Calu3 (cell line): ENCODE measurements at regions not wholly inside any gene's neighbourhood (a gene's known extent, or its start where the extent isn't known, plus 50 kb on each side); places are given as distances from the start of the nearest gene placed in this dataset.

ENCODE experiments used
- BruUV-seq: library from RNA; stranded (reverse); fragments of 400-500 nt; replicated peaks from 2 replicates; lab custom pipeline; 2021; lab: Mats Ljungman, UMichigan
- CTCF ChIA-PET: fragments of 300-600 bp; sonication (Branson Sonifier 250); formaldehyde crosslinking; loops from one replicate; lab custom pipeline; 2022; ENCODE audit warnings: antibody characterized with exemption; lab: Charles Lee
- DNase-seq: peaks from one replicate; pipeline ENCODE4 v3.0.0; 2022
- H3K27ac Mint-ChIP-seq: one replicate; pipeline ENCODE4 v1.8.0; 2022; ENCODE audit warnings: mixed read lengths; ENCODE audit not compliant: unreplicated experiment
- H3K27me3 Mint-ChIP-seq: one replicate; pipeline ENCODE4 v1.8.0; 2022; ENCODE audit warnings: mixed read lengths; ENCODE audit not compliant: unreplicated experiment
- H3K36me3 Mint-ChIP-seq: one replicate; pipeline ENCODE4 v1.8.0; 2022; ENCODE audit warnings: mild to moderate bottlenecking, moderate library complexity, mixed read lengths; ENCODE audit not compliant: insufficient read depth, unreplicated experiment
- H3K4me1 Mint-ChIP-seq: one replicate; pipeline ENCODE4 v1.8.0; 2022; ENCODE audit warnings: mild to moderate bottlenecking, low read depth, mixed read lengths; ENCODE audit not compliant: unreplicated experiment
- H3K4me3 Mint-ChIP-seq: one replicate; pipeline ENCODE4 v1.8.0; 2022; ENCODE audit warnings: mild to moderate bottlenecking, low read depth, moderate library complexity, mixed read lengths; ENCODE audit not compliant: unreplicated experiment
- H3K9me3 Mint-ChIP-seq: one replicate; pipeline ENCODE4 v1.8.0; 2022; ENCODE audit warnings: low read depth, mixed read lengths; ENCODE audit not compliant: unreplicated experiment
- intact Hi-C: fragments of 100-400 bp; cut with micrococcal nuclease; formaldehyde crosslinking; loops from one replicate; pipeline ENCODE4 v1.10.0; 2022; ENCODE audit not compliant: unreplicated experiment
- TF ChIP-seq, protein P1 (sequence below): fragments of 200-600 bp; IDR thresholded peaks from one replicate; pipeline ENCODE4 v1.8.0; 2022; ENCODE audit warnings: antibody characterized with exemption; ENCODE audit not compliant: unreplicated experiment

DNA sequence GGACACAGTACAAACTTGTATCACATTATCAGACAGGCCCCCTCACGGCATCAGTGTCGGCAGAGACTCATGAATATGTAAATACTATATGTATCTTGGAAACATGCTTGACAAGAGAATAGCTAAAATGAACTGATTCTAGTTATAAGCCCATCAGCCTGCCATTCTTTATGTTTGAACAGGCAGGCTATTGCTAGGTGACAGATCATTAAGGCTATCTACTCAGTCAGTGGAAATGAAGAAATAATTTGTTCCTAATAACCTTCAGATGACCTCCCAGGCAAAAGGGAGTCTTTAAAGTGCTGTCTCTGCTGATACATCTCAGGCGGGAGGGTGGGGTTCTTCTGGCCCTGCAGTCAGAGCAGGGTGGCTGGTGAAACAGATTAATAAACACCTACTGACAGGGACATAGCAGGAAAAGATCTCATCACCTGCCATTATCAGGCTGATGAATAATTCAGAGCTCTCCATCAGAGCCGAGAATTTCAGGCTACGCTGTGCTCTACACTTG is 394.2 kb downstream of the RASEF start:
- DNase-seq, result no peak
- H3K4me3 Mint-ChIP-seq, result no peak overlapping the region
- H3K9me3 Mint-ChIP-seq, result no peaks in the 10 kb centered on the region
- H3K36me3 Mint-ChIP-seq, result no peaks in the 10 kb centered on the region
- CTCF ChIA-PET, result no interaction called here
- H3K27me3 Mint-ChIP-seq, result no peaks in the 10 kb centered on the region
- no TSS peak for BruUV-seq
- intact Hi-C loops, result no loop called here
- TF ChIP-seq, protein P1, sequence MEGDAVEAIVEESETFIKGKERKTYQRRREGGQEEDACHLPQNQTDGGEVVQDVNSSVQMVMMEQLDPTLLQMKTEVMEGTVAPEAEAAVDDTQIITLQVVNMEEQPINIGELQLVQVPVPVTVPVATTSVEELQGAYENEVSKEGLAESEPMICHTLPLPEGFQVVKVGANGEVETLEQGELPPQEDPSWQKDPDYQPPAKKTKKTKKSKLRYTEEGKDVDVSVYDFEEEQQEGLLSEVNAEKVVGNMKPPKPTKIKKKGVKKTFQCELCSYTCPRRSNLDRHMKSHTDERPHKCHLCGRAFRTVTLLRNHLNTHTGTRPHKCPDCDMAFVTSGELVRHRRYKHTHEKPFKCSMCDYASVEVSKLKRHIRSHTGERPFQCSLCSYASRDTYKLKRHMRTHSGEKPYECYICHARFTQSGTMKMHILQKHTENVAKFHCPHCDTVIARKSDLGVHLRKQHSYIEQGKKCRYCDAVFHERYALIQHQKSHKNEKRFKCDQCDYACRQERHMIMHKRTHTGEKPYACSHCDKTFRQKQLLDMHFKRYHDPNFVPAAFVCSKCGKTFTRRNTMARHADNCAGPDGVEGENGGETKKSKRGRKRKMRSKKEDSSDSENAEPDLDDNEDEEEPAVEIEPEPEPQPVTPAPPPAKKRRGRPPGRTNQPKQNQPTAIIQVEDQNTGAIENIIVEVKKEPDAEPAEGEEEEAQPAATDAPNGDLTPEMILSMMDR, result no peak
- no peaks in the 10 kb centered on the region for H3K4me1 Mint-ChIP-seq
- no peak overlapping the region for H3K27ac Mint-ChIP-seq

DNA sequence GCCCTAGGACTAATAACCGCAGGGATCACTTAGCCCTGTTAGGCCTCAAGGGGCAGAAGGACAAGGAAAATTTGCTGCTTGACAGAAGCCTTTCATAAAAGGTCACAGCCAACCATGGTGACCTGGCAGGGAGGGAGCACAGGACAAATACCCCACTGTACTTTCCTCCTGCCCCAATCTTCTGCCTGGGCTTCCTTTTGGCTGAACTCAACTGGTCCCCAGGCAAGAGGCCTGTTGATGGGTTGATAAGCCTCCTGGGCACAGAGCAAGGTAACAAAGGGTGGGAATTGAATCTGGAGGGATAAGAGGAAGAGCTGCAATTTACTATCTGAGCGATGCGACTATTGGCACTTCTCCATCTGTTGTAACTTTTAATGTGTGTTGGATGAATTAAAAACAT is 392.9 kb downstream of the RASEF start:
- H3K36me3 Mint-ChIP-seq, result no peaks in the 10 kb centered on the region
- H3K4me3 Mint-ChIP-seq, result no peak overlapping the region
- H3K4me1 Mint-ChIP-seq, result no peaks in the 10 kb centered on the region
- no peaks in the 10 kb centered on the region for H3K27me3 Mint-ChIP-seq
- DNase-seq, result no peak
- no TSS peak for BruUV-seq
- no peak overlapping the region for H3K27ac Mint-ChIP-seq
- no peaks in the 10 kb centered on the region for H3K9me3 Mint-ChIP-seq
- CTCF ChIA-PET, result no interaction called here
- TF ChIP-seq, protein P1, result no peak
- intact Hi-C loops, result no loop called here

DNA sequence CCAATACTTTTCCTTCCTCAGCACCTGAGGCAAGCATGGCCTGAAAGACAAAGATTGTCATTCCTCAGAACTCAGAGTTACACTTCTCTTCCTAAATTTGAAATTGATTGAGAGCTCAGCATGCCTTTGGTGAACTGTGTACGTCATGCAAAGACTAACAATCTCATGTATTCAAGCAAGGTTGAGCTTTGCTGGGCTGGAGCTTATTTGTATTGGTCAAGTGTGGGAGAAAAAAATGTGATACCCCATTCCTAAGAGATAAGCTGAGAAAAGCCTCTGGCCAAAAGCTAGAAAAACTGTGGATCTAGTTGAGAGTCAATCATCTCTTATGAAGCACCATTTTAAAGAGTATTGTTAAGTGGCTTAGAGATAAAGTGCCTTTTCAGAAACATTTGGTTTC is 392.2 kb downstream of the RASEF start:
- H3K4me3 Mint-ChIP-seq, result no peak overlapping the region
- DNase-seq, result no peak
- intact Hi-C loops, result no loop called here
- CTCF ChIA-PET, result no interaction called here
- no peaks in the 10 kb centered on the region for H3K4me1 Mint-ChIP-seq
- no peaks in the 10 kb centered on the region for H3K27me3 Mint-ChIP-seq
- H3K27ac Mint-ChIP-seq, result no peak overlapping the region
- no peaks in the 10 kb centered on the region for H3K9me3 Mint-ChIP-seq
- TF ChIP-seq, protein P1, result no peak
- no TSS peak for BruUV-seq
- H3K36me3 Mint-ChIP-seq, result no peaks in the 10 kb centered on the region

DNA sequence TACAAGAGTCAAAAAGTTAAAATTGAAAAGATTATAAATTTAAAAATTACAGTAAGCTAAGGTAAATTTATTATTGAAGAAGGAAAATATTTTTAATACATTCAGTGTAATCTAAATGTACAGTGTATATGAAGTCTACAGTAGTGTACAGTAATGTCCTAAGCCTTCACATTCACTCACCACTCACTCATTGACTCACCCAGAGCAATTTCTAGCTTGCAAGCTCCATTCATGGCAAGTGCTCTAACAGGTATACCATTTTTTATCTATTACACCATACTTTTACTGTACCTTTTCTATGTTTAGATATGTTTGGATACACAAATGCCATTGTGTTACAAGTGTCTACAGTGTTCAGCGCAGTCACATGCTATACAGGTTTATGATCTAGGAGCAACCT is 389.7 kb downstream of the RASEF start:
- TF ChIP-seq, protein P1, result no peak
- DNase-seq, result no peak
- Mint-ChIP-seq H3K36me3 (no peaks in the 10 kb centered on the region), H3K4me1 (no peaks in the 10 kb centered on the region), H3K9me3 (no peaks in the 10 kb centered on the region), H3K4me3 (no peak overlapping the region), H3K27me3 (no peaks in the 10 kb centered on the region), H3K27ac (no peak overlapping the region)
- CTCF ChIA-PET, result no interaction called here
- no TSS peak for BruUV-seq
- intact Hi-C loops, result no loop called here
